CD4-positive, alpha-beta memory T cell (primary cell): ENCODE measurements at regions not wholly inside any gene's neighbourhood (a gene's known extent, or its start where the extent isn't known, plus 50 kb on each side); places are given as distances from the start of the nearest gene placed in this dataset.

Source experiments
- CTCF ChIA-PET: fragments of 350-600 bp; sonication (Branson Sonifier 250); formaldehyde crosslinking; loops from one replicate; lab custom pipeline; 2021; ENCODE audit warnings: inconsistent platforms; ENCODE audit not compliant: partially characterized antibody; lab: Charles Lee
- POLR2A ChIA-PET: fragments of 350-600 bp; sonication (Branson Sonifier 250); formaldehyde crosslinking; loops from one replicate; lab custom pipeline; 2021; ENCODE audit not compliant: partially characterized antibody; lab: Charles Lee
- DNase-seq, 5 donors: peaks; one replicate each; pipeline versions ENCODE4 v3.0.0 to v3.0.0-alpha.2; 2020 to 2022; ENCODE audit warnings: mixed read lengths in 1 of 5
- H3K27ac ChIP-seq: one replicate; pipeline ENCODE4 v1.7.0; 2013; ENCODE audit warnings: low read depth, low read length
- H3K27me3 ChIP-seq: 2 replicates; pipeline ENCODE4 v1.7.0; 2013; ENCODE audit warnings: mild to moderate bottlenecking, low read length, moderate library complexity; ENCODE audit not compliant: insufficient read depth
- H3K36me3 ChIP-seq: 2 replicates; pipeline ENCODE4 v1.7.0; 2013; ENCODE audit warnings: mild to moderate bottlenecking, low read length, moderate library complexity; ENCODE audit not compliant: insufficient read depth
- H3K4me1 ChIP-seq: 2 replicates; pipeline ENCODE4 v1.7.0; 2013; ENCODE audit warnings: mild to moderate bottlenecking, low read length, moderate library complexity; ENCODE audit not compliant: insufficient read depth
- H3K4me3 ChIP-seq, 2 donors: one replicate each; pipeline ENCODE4 v1.7.0; 2013; ENCODE audit warnings: low read length in 2 of 2, mild to moderate bottlenecking in 1 of 2
- H3K9me3 ChIP-seq, 2 donors: one replicate each; pipeline ENCODE4 v1.7.0; 2013; ENCODE audit warnings: low read length in 2 of 2, control low read depth in 1 of 2; ENCODE audit not compliant: control insufficient read depth in 1 of 2
- H3K27ac Mint-ChIP-seq, 7 donors: one replicate each; pipeline ENCODE4 v1.8.0; 2020 to 2021; ENCODE audit warnings: mixed read lengths in 7 of 7, mild to moderate bottlenecking in 6 of 7, inconsistent platforms in 3 of 7, moderate library complexity in 3 of 7
- H3K27me3 Mint-ChIP-seq, 2 donors: one replicate each; pipeline ENCODE4 v1.8.0; 2020 to 2021; ENCODE audit warnings: mixed read lengths in 2 of 2
- H3K36me3 Mint-ChIP-seq, 2 donors: one replicate each; pipeline ENCODE4 v1.8.0; 2020 to 2021; ENCODE audit warnings: mixed read lengths in 2 of 2, inconsistent platforms in 1 of 2, mild to moderate bottlenecking in 1 of 2
- H3K4me1 Mint-ChIP-seq, 4 donors: one replicate each; pipeline ENCODE4 v1.8.0; 2020 to 2021; ENCODE audit warnings: mixed read lengths in 4 of 4, mild to moderate bottlenecking in 1 of 4
- H3K4me3 Mint-ChIP-seq, 8 donors: one replicate each; pipeline ENCODE4 v1.8.0; 2020 to 2021; ENCODE audit warnings: mixed read lengths in 8 of 8, mild to moderate bottlenecking in 7 of 8, moderate library complexity in 6 of 8, inconsistent platforms in 3 of 8
- H3K9me3 Mint-ChIP-seq, 8 donors: one replicate each; pipeline ENCODE4 v1.8.0; 2020 to 2021; ENCODE audit warnings: mixed read lengths in 8 of 8, mild to moderate bottlenecking in 5 of 8, inconsistent platforms in 3 of 8, moderate library complexity in 1 of 8
- intact Hi-C: fragments of 100-400 bp; cut with micrococcal nuclease; formaldehyde crosslinking; loops from one replicate; pipeline ENCODE4 v1.15.1; 2023

- no peaks in the 10 kb centered on the region for H3K27me3 ChIP-seq
- no peaks in the 10 kb centered on the region for H3K36me3 ChIP-seq
- Mint-ChIP-seq H3K36me3 (no peaks in the 10 kb centered on the region), H3K4me1 (no peaks in the 10 kb centered on the region), H3K4me3 (no peak overlapping the region), H3K27me3 (peaks cover 4 to 9% of the 10 kb centered on the region in 2 donors), H3K27ac (no peak overlapping the region), H3K9me3 (peaks cover 0 to 14% (median 1%) of the 10 kb centered on the region in 8 donors)
- POLR2A ChIA-PET = no interaction called here
- no peaks in the 10 kb centered on the region for H3K9me3 ChIP-seq
- H3K4me1 ChIP-seq = no peaks in the 10 kb centered on the region
- H3K27ac ChIP-seq = no peak overlapping the region
- DNase-seq = no peak
- no peak overlapping the region for H3K4me3 ChIP-seq
- intact Hi-C loops = no loop called here
- CTCF ChIA-PET = no interaction called here
Measured at GRCh38 chr3:69568458-69568857, 170.8 kb upstream of the MITF start.

- H3K36me3 Mint-ChIP-seq = no peaks in the 10 kb centered on the region
- ChIA-PET CTCF (no interaction called here), POLR2A (no interaction called here)
- H3K27ac Mint-ChIP-seq = no peak overlapping the region
- intact Hi-C loops = no loop called here
- no peaks in the 10 kb centered on the region for H3K9me3 ChIP-seq
- peaks cover 4 to 9% of the 10 kb centered on the region in 2 donors for H3K27me3 Mint-ChIP-seq
- no peaks in the 10 kb centered on the region for H3K4me1 ChIP-seq
- no peaks in the 10 kb centered on the region for H3K27me3 ChIP-seq
- no peak overlapping the region for H3K4me3 ChIP-seq
- H3K9me3 Mint-ChIP-seq = peaks cover 0 to 14% (median 1%) of the 10 kb centered on the region in 8 donors
- H3K27ac ChIP-seq = no peak overlapping the region
- no peaks in the 10 kb centered on the region for H3K36me3 ChIP-seq
- DNase-seq = no peak
- no peaks in the 10 kb centered on the region for H3K4me1 Mint-ChIP-seq
- no peak overlapping the region for H3K4me3 Mint-ChIP-seq
Measured at GRCh38 chr3:69567710-69568052, 171.6 kb upstream of the MITF start.

GRCh38 chr3:69567023-69567709, 172.1 kb upstream of the MITF start:
- POLR2A ChIA-PET = no interaction called here
- intact Hi-C loops = no loop called here
- H3K27ac Mint-ChIP-seq = no peak overlapping the region
- CTCF ChIA-PET = no interaction called here
- no peaks in the 10 kb centered on the region for H3K4me1 Mint-ChIP-seq
- H3K27me3 Mint-ChIP-seq = peaks cover 4 to 9% of the 10 kb centered on the region in 2 donors
- H3K36me3 Mint-ChIP-seq = no peaks in the 10 kb centered on the region
- no peaks in the 10 kb centered on the region for H3K4me1 ChIP-seq
- no peak overlapping the region for H3K27ac ChIP-seq
- no peaks in the 10 kb centered on the region for H3K9me3 ChIP-seq
- H3K4me3 Mint-ChIP-seq = no peak overlapping the region
- H3K36me3 ChIP-seq = no peaks in the 10 kb centered on the region
- H3K9me3 Mint-ChIP-seq = peaks cover 0 to 14% (median 1%) of the 10 kb centered on the region in 8 donors
- no peaks in the 10 kb centered on the region for H3K27me3 ChIP-seq
- no peak for DNase-seq
- H3K4me3 ChIP-seq = no peak overlapping the region

GRCh38 chr3:69566275-69566674, 173.0 kb upstream of the MITF start:
- Mint-ChIP-seq H3K4me1 (no peaks in the 10 kb centered on the region), H3K36me3 (no peaks in the 10 kb centered on the region), H3K4me3 (no peak overlapping the region), H3K27ac (no peak overlapping the region), H3K27me3 (peaks cover 4 to 10% of the 10 kb centered on the region in 2 donors), H3K9me3 (peaks cover 0 to 14% (median 2%) of the 10 kb centered on the region in 8 donors)
- H3K9me3 ChIP-seq = no peaks in the 10 kb centered on the region
- CTCF ChIA-PET = no interaction called here
- H3K27me3 ChIP-seq = no peaks in the 10 kb centered on the region
- no peak overlapping the region for H3K27ac ChIP-seq
- POLR2A ChIA-PET = no interaction called here
- no peak overlapping the region for H3K4me3 ChIP-seq
- no peaks in the 10 kb centered on the region for H3K4me1 ChIP-seq
- intact Hi-C loops = no loop called here
- H3K36me3 ChIP-seq = no peaks in the 10 kb centered on the region
- no peak for DNase-seq

GRCh38 chr3:69565316-69565715, 173.9 kb upstream of the MITF start:
- Mint-ChIP-seq H3K4me1 (no peaks in the 10 kb centered on the region), H3K9me3 (peaks cover 0 to 13% (median 2%) of the 10 kb centered on the region in 8 donors), H3K36me3 (no peaks in the 10 kb centered on the region), H3K27ac (no peak overlapping the region), H3K4me3 (no peak overlapping the region), H3K27me3 (peaks cover 4 to 11% of the 10 kb centered on the region in 2 donors)
- no peak for DNase-seq
- Histone ChIP-seq H3K9me3 (no peaks in the 10 kb centered on the region), H3K27ac (no peak overlapping the region), H3K27me3 (no peaks in the 10 kb centered on the region), H3K36me3 (no peaks in the 10 kb centered on the region), H3K4me3 (no peak overlapping the region), H3K4me1 (no peaks in the 10 kb centered on the region)
- CTCF ChIA-PET = no interaction called here
- POLR2A ChIA-PET = no interaction called here
- intact Hi-C loops = no loop called here

- Histone ChIP-seq H3K4me3 (no peak overlapping the region), H3K9me3 (no peaks in the 10 kb centered on the region), H3K27me3 (no peaks in the 10 kb centered on the region), H3K27ac (no peak overlapping the region), H3K36me3 (no peaks in the 10 kb centered on the region), H3K4me1 (no peaks in the 10 kb centered on the region)
- CTCF ChIA-PET = no interaction called here
- H3K9me3 Mint-ChIP-seq = peaks cover 0 to 10% (median 2%) of the 10 kb centered on the region in 8 donors
- H3K27me3 Mint-ChIP-seq = peaks cover 6 to 11% of the 10 kb centered on the region in 2 donors
- POLR2A ChIA-PET = no interaction called here
- no peaks in the 10 kb centered on the region for H3K36me3 Mint-ChIP-seq
- intact Hi-C loops = no loop called here
- no peak overlapping the region for H3K4me3 Mint-ChIP-seq
- H3K4me1 Mint-ChIP-seq = no peaks in the 10 kb centered on the region
- H3K27ac Mint-ChIP-seq = no peak overlapping the region
- DNase-seq = no peak
Measured at GRCh38 chr3:69563981-69564380, 175.3 kb upstream of the MITF start.

GRCh38 chr3:69563151-69563550, 176.1 kb upstream of the MITF start:
- ChIA-PET POLR2A (no interaction called here), CTCF (no interaction called here)
- Mint-ChIP-seq H3K4me1 (no peaks in the 10 kb centered on the region), H3K27ac (no peak overlapping the region), H3K9me3 (peaks cover 0 to 10% (median 2%) of the 10 kb centered on the region in 8 donors), H3K27me3 (peaks cover 6 to 12% of the 10 kb centered on the region in 2 donors), H3K36me3 (no peaks in the 10 kb centered on the region), H3K4me3 (no peak overlapping the region)
- Histone ChIP-seq H3K9me3 (no peaks in the 10 kb centered on the region), H3K27ac (no peak overlapping the region), H3K36me3 (no peaks in the 10 kb centered on the region), H3K4me1 (no peaks in the 10 kb centered on the region), H3K4me3 (no peak overlapping the region), H3K27me3 (no peaks in the 10 kb centered on the region)
- no peak for DNase-seq
- intact Hi-C loops = no loop called here
